PC-9 (cell line): ENCODE measurements at regions not wholly inside any gene's neighbourhood (a gene's known extent, or its start where the extent isn't known, plus 50 kb on each side); places are given as distances from the start of the nearest gene placed in this dataset.

Experiments
- BruUV-seq: library from RNA; stranded (reverse); fragments of 400-500 nt; replicated peaks from 2 replicates; lab custom pipeline; 2021; lab: Mats Ljungman, UMichigan
- CTCF ChIA-PET: fragments of 300-600 bp; sonication (Branson Sonifier 250); formaldehyde crosslinking; loops from one replicate; lab custom pipeline; 2022; ENCODE audit warnings: antibody characterized with exemption; lab: Charles Lee
- POLR2A ChIA-PET: fragments of 300-600 bp; sonication (Branson Sonifier 250); formaldehyde crosslinking; loops from one replicate; lab custom pipeline; 2022; ENCODE audit warnings: antibody characterized with exemption; ENCODE audit not compliant: unreplicated experiment; lab: Charles Lee
- DNase-seq, 2 experiments: peaks; one replicate each; pipeline versions ENCODE4 v3.0.0 to v3.0.0-alpha.2; 2015 to 2022; ENCODE audit warnings: mixed read lengths in 1 of 2
- H2AFZ ChIP-seq: fragments of 200-600 bp; sonication (generic); 2 replicates; pipeline ENCODE4 v1.8.1; 2017; ENCODE audit warnings: antibody characterized with exemption
- H3F3A ChIP-seq: fragments of 200-600 bp; sonication (generic); 2 replicates; pipeline ENCODE4 v1.8.1; 2017; ENCODE audit warnings: antibody characterized with exemption, mild to moderate bottlenecking, low read depth; ENCODE audit not compliant: insufficient read depth
- H3K27ac ChIP-seq: fragments of 200-600 bp; sonication (generic); 2 replicates; pipeline ENCODE4 v1.6.1; 2016; ENCODE audit warnings: mixed run types
- H3K27me3 ChIP-seq: fragments of 200-600 bp; sonication (generic); 2 replicates; pipeline ENCODE4 v1.6.1; 2016; ENCODE audit warnings: low read depth, mixed run types; ENCODE audit not compliant: insufficient read depth
- H3K36me3 ChIP-seq: fragments of 200-600 bp; sonication (generic); 2 replicates; pipeline ENCODE4 v1.6.1; 2016; ENCODE audit warnings: low read depth, mixed run types
- H3K4me1 ChIP-seq: fragments of 200-600 bp; sonication (generic); replicated peaks from 2 replicates; pipeline ENCODE4 v1.6.1; 2016; ENCODE audit warnings: mixed run types; ENCODE audit not compliant: insufficient read depth
- H3K4me2 ChIP-seq: fragments of 200-600 bp; sonication (generic); 2 replicates; pipeline ENCODE4 v1.6.1; 2017; ENCODE audit warnings: mixed run types
- H3K4me3 ChIP-seq: fragments of 200-600 bp; sonication (generic); 2 replicates; pipeline ENCODE4 v1.6.1; 2016; ENCODE audit warnings: mixed run types
- H3K79me2 ChIP-seq: fragments of 200-600 bp; sonication (generic); 2 replicates; pipeline ENCODE4 v1.6.1; 2017; ENCODE audit warnings: low read depth, mixed run types
- H3K9me2 ChIP-seq: fragments of 200-600 bp; sonication (generic); 2 replicates; pipeline ENCODE4 v1.8.1; 2017; ENCODE audit warnings: mild to moderate bottlenecking; ENCODE audit not compliant: insufficient read depth
- H3K9me3 ChIP-seq: fragments of 200-600 bp; sonication (generic); 2 replicates; pipeline ENCODE4 v1.8.1; 2016; ENCODE audit warnings: low read depth; ENCODE audit not compliant: insufficient read depth
- H4K20me1 ChIP-seq: fragments of 200-600 bp; sonication (generic); 2 replicates; pipeline ENCODE4 v1.8.1; 2017; ENCODE audit not compliant: insufficient read depth
- EZH2 ChIP-seq: fragments of 200-600 bp; sonication (generic); IDR thresholded peaks from 2 replicates; pipeline ENCODE4 v1.8.0; 2017; ENCODE audit warnings: antibody characterized with exemption, low read depth
- intact Hi-C: fragments of 100-400 bp; cut with micrococcal nuclease; formaldehyde crosslinking; loops from one replicate; pipeline ENCODE4 v1.10.0; 2022; ENCODE audit not compliant: unreplicated experiment
- TF ChIP-seq, protein P1 (sequence below): fragments of 200-600 bp; sonication (generic); conservative IDR thresholded peaks from 2 replicates; pipeline ENCODE4 v1.6.1; 2017; ENCODE audit warnings: mixed run types, antibody characterized with exemption, mild to moderate bottlenecking, moderate library complexity

DNA sequence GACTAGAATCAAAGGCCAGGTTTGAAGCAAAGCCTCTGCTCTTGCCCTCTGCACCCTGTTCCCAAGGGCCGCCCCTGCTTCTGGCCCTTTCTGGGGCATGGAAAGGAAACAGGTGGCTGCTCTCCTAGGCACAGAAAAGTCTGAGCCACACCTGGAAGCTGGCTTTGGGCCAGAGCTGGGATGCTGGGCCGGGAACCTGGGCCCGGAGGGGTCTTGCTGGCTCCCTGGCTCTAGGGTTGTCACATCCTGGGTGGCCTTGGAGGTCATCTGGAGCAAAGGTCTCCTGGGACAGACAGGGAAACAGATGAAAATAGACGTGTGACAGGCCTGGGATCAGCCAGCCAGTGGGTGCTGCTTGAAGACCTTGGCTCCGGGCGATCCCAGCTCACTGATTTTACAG, 74.1 kb upstream of the LHX1 start:
- POLR2A ChIA-PET: no interaction called here
- H3K79me2 ChIP-seq: no peaks in the 10 kb centered on the region
- H3K27me3 ChIP-seq: no peaks in the 10 kb centered on the region
- intact Hi-C loops: no loop called here
- CTCF ChIA-PET: no interaction called here
- H4K20me1 ChIP-seq: no peaks in the 10 kb centered on the region
- H3K9me2 ChIP-seq: no peaks in the 10 kb centered on the region
- no peak overlapping the region for H3K4me2 ChIP-seq
- H2AFZ ChIP-seq: no peak overlapping the region
- BruUV-seq: no TSS peak
- peaks cover 15% of the 10 kb centered on the region for H3F3A ChIP-seq
- H3K27ac ChIP-seq: no peak overlapping the region
- peaks cover 15% of the 10 kb centered on the region for H3K4me1 ChIP-seq
- H3K4me3 ChIP-seq: no peak overlapping the region
- DNase-seq: no peak
- no peaks in the 10 kb centered on the region for H3K9me3 ChIP-seq
- TF ChIP-seq, protein P1, sequence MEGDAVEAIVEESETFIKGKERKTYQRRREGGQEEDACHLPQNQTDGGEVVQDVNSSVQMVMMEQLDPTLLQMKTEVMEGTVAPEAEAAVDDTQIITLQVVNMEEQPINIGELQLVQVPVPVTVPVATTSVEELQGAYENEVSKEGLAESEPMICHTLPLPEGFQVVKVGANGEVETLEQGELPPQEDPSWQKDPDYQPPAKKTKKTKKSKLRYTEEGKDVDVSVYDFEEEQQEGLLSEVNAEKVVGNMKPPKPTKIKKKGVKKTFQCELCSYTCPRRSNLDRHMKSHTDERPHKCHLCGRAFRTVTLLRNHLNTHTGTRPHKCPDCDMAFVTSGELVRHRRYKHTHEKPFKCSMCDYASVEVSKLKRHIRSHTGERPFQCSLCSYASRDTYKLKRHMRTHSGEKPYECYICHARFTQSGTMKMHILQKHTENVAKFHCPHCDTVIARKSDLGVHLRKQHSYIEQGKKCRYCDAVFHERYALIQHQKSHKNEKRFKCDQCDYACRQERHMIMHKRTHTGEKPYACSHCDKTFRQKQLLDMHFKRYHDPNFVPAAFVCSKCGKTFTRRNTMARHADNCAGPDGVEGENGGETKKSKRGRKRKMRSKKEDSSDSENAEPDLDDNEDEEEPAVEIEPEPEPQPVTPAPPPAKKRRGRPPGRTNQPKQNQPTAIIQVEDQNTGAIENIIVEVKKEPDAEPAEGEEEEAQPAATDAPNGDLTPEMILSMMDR: no peak
- no peak for TF ChIP-seq EZH2
- H3K36me3 ChIP-seq: no peaks in the 10 kb centered on the region

GRCh38 chr17:36863676-36864612, 73.3 kb upstream of the LHX1 start:
- Histone ChIP-seq H3K9me2 (no peaks in the 10 kb centered on the region), H3K27me3 (no peaks in the 10 kb centered on the region), H3K36me3 (no peaks in the 10 kb centered on the region), H2AFZ (no peak overlapping the region), H3K9me3 (no peaks in the 10 kb centered on the region), H3K4me3 (no peak overlapping the region), H3K4me1 (peaks cover 7% of the 10 kb centered on the region), H3F3A (peaks cover 7% of the 10 kb centered on the region; the same call in 1 of the 2 replicates), H3K79me2 (no peaks in the 10 kb centered on the region), H3K4me2 (no peak overlapping the region), H4K20me1 (no peaks in the 10 kb centered on the region), H3K27ac (no peak overlapping the region)
- BruUV-seq: no TSS peak
- ChIA-PET CTCF (interaction anchor here (0.6 kb wide), 1 partner anchor 235 kb away, joined by 6 read pairs; no protein-coding TSS in a partner anchor), POLR2A (no interaction called here)
- intact Hi-C loops: no loop called here
- TF ChIP-seq EZH2: no peak
- TF ChIP-seq, protein P1: no peak
- no peak for DNase-seq

DNA sequence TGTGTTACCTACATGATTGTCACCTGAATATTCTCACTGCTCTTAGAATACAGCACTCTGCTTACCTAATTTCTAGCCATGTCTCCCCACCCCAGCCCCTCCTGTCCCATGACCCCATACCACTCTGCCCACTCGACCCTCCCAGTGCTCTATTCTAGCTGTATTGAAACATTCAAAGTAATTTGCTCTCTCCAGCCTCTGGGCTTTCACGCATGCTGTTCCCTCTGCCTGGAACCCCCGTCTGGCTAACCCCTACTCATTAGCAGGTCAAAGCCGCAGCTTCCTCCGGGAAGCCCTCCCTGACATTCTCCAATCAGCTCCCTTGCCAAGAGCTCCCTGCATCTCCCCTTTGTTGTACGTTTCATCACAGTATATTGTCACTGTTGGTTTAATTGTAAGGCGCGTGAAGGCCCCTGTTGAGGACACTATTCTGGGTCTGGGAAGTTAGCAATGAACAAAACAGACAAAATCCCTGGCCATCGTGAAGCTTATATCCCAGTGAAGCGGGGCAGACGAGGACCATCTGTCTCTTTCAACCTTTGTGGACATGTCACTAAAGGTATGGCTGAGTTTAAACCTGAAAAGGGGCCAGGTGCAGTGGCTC, 72.3 kb upstream of the LHX1 start:
- no peak overlapping the region for H2AFZ ChIP-seq
- no peak for TF ChIP-seq EZH2
- TF ChIP-seq, protein P1: no peak
- H4K20me1 ChIP-seq: no peaks in the 10 kb centered on the region
- H3K9me3 ChIP-seq: no peaks in the 10 kb centered on the region
- H3F3A ChIP-seq: peaks cover 4% of the 10 kb centered on the region; the same call in 1 of the 2 replicates
- H3K4me2 ChIP-seq: no peak overlapping the region
- no peaks in the 10 kb centered on the region for H3K27me3 ChIP-seq
- CTCF ChIA-PET: no interaction called here
- no peak overlapping the region for H3K4me3 ChIP-seq
- H3K27ac ChIP-seq: no peak overlapping the region
- H3K4me1 ChIP-seq: no peaks in the 10 kb centered on the region
- H3K36me3 ChIP-seq: no peaks in the 10 kb centered on the region
- H3K79me2 ChIP-seq: no peaks in the 10 kb centered on the region
- H3K9me2 ChIP-seq: no peaks in the 10 kb centered on the region
- intact Hi-C loops: no loop called here
- BruUV-seq: no TSS peak
- no peak for DNase-seq
- POLR2A ChIA-PET: no interaction called here
